Spleen (tissue), 11 donors: ENCODE measurements at regions not wholly inside any gene's neighbourhood (a gene's known extent, or its start where the extent isn't known, plus 50 kb on each side); places are given as distances from the start of the nearest gene placed in this dataset.
"Not testable (repeated sequence)": the region's sequence is repeated elsewhere in the genome, so short reads cannot be mapped to it uniquely, and the experiment has no call there.

Experiments
- DNase-seq: peaks from one replicate; pipeline ENCODE4 v3.0.0-alpha.2; 2020
- H3K27ac ChIP-seq, 8 donors: fragments of 200-600 bp; sonication (generic) in 7 of 8; 1 replicate in 4 of 8; 2 replicates in 4 of 8; pipeline versions ENCODE4 v1.5.0 to v1.8.0; 2016 to 2021; ENCODE audit warnings: inconsistent platforms in 4 of 8, mild to moderate bottlenecking in 4 of 8, moderate library complexity in 1 of 8
- H3K27me3 ChIP-seq, 7 donors: fragments of 200-600 bp; sonication (generic) in 6 of 7; replicated peaks in 1 of 7; 1 replicate in 4 of 7; 2 replicates in 3 of 7; pipeline versions ENCODE4 v1.5.0 to v1.8.0; 2016 to 2021; ENCODE audit warnings: inconsistent platforms in 3 of 7, mild to moderate bottlenecking in 1 of 7
- H3K36me3 ChIP-seq, 6 donors: fragments of 200-600 bp; sonication (generic) in 5 of 6; 1 replicate in 4 of 6; 2 replicates in 2 of 6; pipeline versions ENCODE4 v1.5.0 to v1.8.0; 2016 to 2021; ENCODE audit warnings: inconsistent platforms in 2 of 6
- H3K4me1 ChIP-seq, 6 donors: fragments of 200-600 bp; sonication (generic) in 5 of 6; 1 replicate in 3 of 6; 2 replicates in 3 of 6; pipeline versions ENCODE4 v1.5.0 to v1.8.0; 2016 to 2021; ENCODE audit warnings: inconsistent platforms in 3 of 6
- H3K4me3 ChIP-seq, 8 donors: fragments of 200-600 bp; sonication (generic) in 7 of 8; 1 replicate in 4 of 8; 2 replicates in 4 of 8; pipeline versions ENCODE4 v1.5.0 to v1.8.0; 2016 to 2021; ENCODE audit warnings: inconsistent platforms in 4 of 8, mild to moderate bottlenecking in 4 of 8, moderate library complexity in 2 of 8
- H3K9me3 ChIP-seq, 8 donors: fragments of 200-600 bp; sonication (generic) in 7 of 8; 1 replicate in 4 of 8; 2 replicates in 4 of 8; pipeline versions ENCODE4 v1.5.0 to v1.8.0; 2016 to 2021; ENCODE audit warnings: inconsistent platforms in 4 of 8
- POLR2A ChIP-seq, 3 donors: fragments of 450-650 bp; IDR thresholded peaks; one replicate each; pipeline ENCODE4 v1.5.1; 2017; ENCODE audit warnings: antibody characterized with exemption in 3 of 3, mild to moderate bottlenecking in 1 of 3
- POLR2AphosphoS5 ChIP-seq, 3 donors: sonication (generic); formaldehyde crosslinking; IDR thresholded peaks; one replicate each; pipeline ENCODE4 v1.5.1; 2017; ENCODE audit warnings: antibody characterized with exemption in 3 of 3
- WGBS, 5 donors: extraction: QIAGEN DNeasy Blood & Tissue Kit in 3 of 5; methylation state at CpG; one replicate each; pipeline versions ENCODE4 v1.1.5 to v1.1.7; 2013 to 2018; 5-methylcytosine and 5-hydroxymethylcytosine counted together
- intact Hi-C: fragments of 100-400 bp; cut with DNase I; formaldehyde crosslinking; loops from one replicate; pipeline ENCODE4 v1.15.0; 2023; ENCODE audit warnings: low total_unique reads
- TF ChIP-seq, protein P1 (sequence below), 11 experiments: fragments of 200-600 bp in 7 of 11; fragments of 450-650 bp in 4 of 11; sonication (generic) in 4 of 11; IDR thresholded peaks in 8 of 11; conservative IDR thresholded peaks in 3 of 11; 1 replicate in 7 of 11; 2 replicates in 4 of 11; pipeline versions ENCODE4 v1.4.0 to v1.8.0; 2016 to 2021; ENCODE audit warnings: antibody characterized with exemption in 11 of 11, inconsistent platforms in 4 of 11, mild to moderate bottlenecking in 1 of 11
- donor health status: healthy with polysubstance abuse.
- donor health status: DM: no; HTN: no; CAD: no; lungs with moderate emphysema.
- donor health status: DM: no; HTN: no; CAD: no.
- donor health status: Bipolar disorder and iron deficiency.
- donor health status: healthy.
- donor health status: DM: no; HTN: no; CAD: no.
- donor health status: DM: yes; HTN: yes; CAD: no.

DNA sequence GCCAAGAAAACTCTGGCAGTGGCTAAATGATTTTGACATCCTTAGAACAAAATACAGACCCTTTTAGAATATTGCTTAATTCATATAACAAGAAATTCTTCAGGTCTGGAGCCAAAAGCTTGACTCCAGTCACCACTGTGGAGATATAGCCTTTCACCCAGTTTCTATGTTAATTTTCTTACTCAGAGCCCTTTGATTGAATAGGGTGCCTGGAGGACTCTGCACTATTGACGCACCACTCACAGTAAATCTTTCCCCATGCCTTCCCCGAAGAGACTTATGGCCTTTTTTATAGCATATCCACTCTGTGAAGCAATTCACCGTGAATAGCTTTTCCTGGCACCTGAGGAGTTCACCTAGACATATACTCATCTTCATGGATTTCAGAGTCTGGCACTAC lies 613.8 kb downstream of the ZWINT start:
- Histone ChIP-seq H3K4me3 (no peak overlapping the region), H3K36me3 (no peaks in the 10 kb centered on the region), H3K27ac (no peak overlapping the region), H3K9me3 (no peaks in the 10 kb centered on the region), H3K27me3 (no peaks in the 10 kb centered on the region), H3K4me1 (no peaks in the 10 kb centered on the region)
- intact Hi-C loops = no loop called here
- 73 to 76% (median 75%) methylated on average over 3 of the region's 3 CpGs for WGBS, 5 donors
- no peak for DNase-seq
- TF ChIP-seq POLR2AphosphoS5 (IDR thresholded peaks at IDR 0.05) = no peak
- TF ChIP-seq, protein P1, sequence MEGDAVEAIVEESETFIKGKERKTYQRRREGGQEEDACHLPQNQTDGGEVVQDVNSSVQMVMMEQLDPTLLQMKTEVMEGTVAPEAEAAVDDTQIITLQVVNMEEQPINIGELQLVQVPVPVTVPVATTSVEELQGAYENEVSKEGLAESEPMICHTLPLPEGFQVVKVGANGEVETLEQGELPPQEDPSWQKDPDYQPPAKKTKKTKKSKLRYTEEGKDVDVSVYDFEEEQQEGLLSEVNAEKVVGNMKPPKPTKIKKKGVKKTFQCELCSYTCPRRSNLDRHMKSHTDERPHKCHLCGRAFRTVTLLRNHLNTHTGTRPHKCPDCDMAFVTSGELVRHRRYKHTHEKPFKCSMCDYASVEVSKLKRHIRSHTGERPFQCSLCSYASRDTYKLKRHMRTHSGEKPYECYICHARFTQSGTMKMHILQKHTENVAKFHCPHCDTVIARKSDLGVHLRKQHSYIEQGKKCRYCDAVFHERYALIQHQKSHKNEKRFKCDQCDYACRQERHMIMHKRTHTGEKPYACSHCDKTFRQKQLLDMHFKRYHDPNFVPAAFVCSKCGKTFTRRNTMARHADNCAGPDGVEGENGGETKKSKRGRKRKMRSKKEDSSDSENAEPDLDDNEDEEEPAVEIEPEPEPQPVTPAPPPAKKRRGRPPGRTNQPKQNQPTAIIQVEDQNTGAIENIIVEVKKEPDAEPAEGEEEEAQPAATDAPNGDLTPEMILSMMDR (IDR thresholded peaks at IDR 0.05 in 8 of 11, conservative IDR thresholded peaks at IDR 0.05 in 3 of 11) = no peak

GRCh38 chr10:55746002-55746401 lies 615.1 kb downstream of the ZWINT start:
- Histone ChIP-seq H3K27ac (no peak overlapping the region), H3K27me3 (no peaks in the 10 kb centered on the region), H3K4me1 (no peaks in the 10 kb centered on the region), H3K4me3 (no peak overlapping the region), H3K9me3 (no peaks in the 10 kb centered on the region), H3K36me3 (no peaks in the 10 kb centered on the region)
- WGBS, 5 donors = 50 to 86% (median 65%) methylated on average over 1 of the region's 1 CpG
- TF ChIP-seq, protein P1 (IDR thresholded peaks at IDR 0.05 in 8 of 11, conservative IDR thresholded peaks at IDR 0.05 in 3 of 11) = no peak
- no peak for TF ChIP-seq POLR2AphosphoS5 (IDR thresholded peaks at IDR 0.05)
- no peak for TF ChIP-seq POLR2A (IDR thresholded peaks at IDR 0.05)
- intact Hi-C loops = no loop called here
- DNase-seq = no peak

DNA sequence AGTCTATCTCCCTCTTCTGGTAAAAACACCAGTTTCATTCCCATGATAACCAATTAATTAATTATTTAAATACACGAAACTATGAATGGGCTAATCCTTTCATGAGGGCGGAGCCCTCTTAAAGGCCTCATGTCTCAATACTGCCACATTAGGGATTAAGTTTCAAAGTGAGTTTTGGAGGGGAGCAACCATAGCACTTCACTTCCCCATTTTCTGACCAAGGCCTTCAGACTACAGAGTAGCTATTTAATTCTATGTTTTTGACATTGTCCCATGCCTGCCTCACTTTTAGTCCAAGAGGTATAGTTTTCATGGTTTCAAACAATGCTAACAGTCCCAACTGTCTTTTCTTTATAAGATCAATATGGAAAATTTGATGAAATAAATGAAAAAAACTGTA lies 618.6 kb downstream of the ZWINT start:
- Histone ChIP-seq H3K27ac (no peak overlapping the region), H3K9me3 (no peaks in the 10 kb centered on the region), H3K27me3 (no peaks in the 10 kb centered on the region), H3K4me3 (no peak overlapping the region), H3K36me3 (no peaks in the 10 kb centered on the region), H3K4me1 (no peaks in the 10 kb centered on the region)
- TF ChIP-seq POLR2AphosphoS5 (IDR thresholded peaks at IDR 0.05) = no peak
- TF ChIP-seq, protein P1 (IDR thresholded peaks at IDR 0.05 in 8 of 11, conservative IDR thresholded peaks at IDR 0.05 in 3 of 11) = no peak
- DNase-seq = no peak
- intact Hi-C loops = no loop called here
- 71 to 81% (median 75%) methylated on average over 2 of the region's 2 CpGs for WGBS, 5 donors

DNA sequence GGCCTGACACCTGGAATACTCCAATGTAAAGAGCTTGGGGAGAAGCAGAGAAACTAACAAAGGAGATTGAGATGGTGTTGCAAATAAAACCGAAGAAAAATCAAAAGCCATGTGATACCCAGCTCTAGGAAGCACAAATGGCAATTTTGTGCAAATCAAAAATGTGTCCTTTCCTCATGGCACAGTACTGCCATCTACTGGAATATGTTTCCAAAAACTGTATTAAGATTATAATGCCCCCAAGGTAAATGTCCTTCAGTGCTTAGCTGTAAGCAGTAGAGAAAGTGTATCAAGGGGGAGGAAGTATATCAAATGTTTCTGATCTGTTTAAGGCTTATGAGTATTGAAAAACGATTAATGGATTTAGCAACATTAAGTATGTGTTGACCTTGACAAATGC lies 620.3 kb downstream of the ZWINT start:
- H3K4me3 ChIP-seq, DNase-seq, H3K9me3 ChIP-seq, H3K4me1 ChIP-seq, H3K36me3 ChIP-seq, intact Hi-C loops, H3K27me3 ChIP-seq, H3K27ac ChIP-seq: not testable (repeated sequence)
- TF ChIP-seq, protein P1 (IDR thresholded peaks at IDR 0.05 in 8 of 11, conservative IDR thresholded peaks at IDR 0.05 in 3 of 11) = peak in 2 of 11 experiments; percentile 15 to 25
- 9 to 29% (median 23%) methylated on average over 1 to 2 of the region's 2 CpGs for WGBS, 5 donors
